ENCODE measurements at regions not wholly inside any gene's neighbourhood (a gene's known extent, or its start where the extent isn't known, plus 50 kb on each side); places are given as distances from the start of the nearest gene placed in this dataset.

DNA sequence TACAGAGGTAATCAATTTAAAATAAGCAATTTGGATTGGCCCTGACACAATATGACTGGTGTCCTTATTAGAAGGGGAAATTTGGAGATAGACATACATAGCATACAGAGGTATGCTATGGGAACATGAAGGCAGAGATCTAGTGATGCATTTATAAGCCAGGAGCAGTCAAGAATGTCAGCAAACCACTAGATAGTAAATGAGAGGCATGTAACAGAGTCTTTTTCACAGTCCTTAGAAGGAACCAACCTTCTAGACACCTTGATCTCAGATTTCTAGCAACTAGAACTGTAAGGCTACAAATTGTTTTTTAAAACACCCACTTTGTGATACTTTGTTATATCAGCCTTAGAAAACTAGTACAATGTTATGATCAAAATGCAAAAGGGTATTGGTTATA, 54.3 kb upstream of the CA10 start:
- DNase-seq: no peak

DNA sequence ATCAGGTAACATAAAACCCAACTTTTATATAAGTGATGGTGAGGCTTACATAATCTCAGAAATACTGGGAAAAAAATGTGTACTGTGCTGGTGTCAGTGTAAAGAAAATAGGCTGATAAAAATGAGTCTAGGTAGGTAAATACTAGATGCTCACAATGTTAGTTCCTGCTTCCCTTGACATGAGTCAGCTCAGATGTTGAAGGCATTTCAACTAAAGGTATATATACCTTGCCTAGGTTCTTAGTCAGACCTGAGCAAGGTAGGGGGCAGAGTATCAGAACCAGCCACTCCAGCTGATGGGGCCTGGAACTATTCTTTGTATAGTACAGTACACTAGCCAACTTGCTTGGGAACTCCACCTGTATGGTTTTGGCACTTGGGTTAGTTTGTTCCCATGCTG, 51.0 kb upstream of the CA10 start:
- DNase-seq: no peak

Data from right kidney (tissue), 1 donor.